ENCODE measurements at regions not wholly inside any gene's neighbourhood (a gene's known extent, or its start where the extent isn't known, plus 50 kb on each side); places are given as distances from the start of the nearest gene placed in this dataset.

- TF ChIP-seq CTCF (IDR thresholded peaks at IDR 0.05; ENCODE audit: low read depth, low read length) (no peak), MYC (IDR thresholded peaks at IDR 0.05; ENCODE audit: low read depth, low read length) (no peak), POLR2A (IDR thresholded peaks at IDR 0.05; ENCODE audit: extremely low read depth, insufficient read length) (no peak), MAX (IDR thresholded peaks at IDR 0.05; ENCODE audit: low read depth, low read length) (no peak)
Observed at GRCh38 chr13:69618838-69619237, 488.8 kb upstream of the ATXN8OS start.
